K562 (cell line): ENCODE measurements at regions not wholly inside any gene's neighbourhood (a gene's known extent, or its start where the extent isn't known, plus 50 kb on each side); places are given as distances from the start of the nearest gene placed in this dataset.

Experiments
- ATAC-seq: fragments of 200-7000 bp; cut with Tn5 transposase; 3 replicates; pipeline ENCODE4 v1.9.1; 2020; ENCODE audit warnings: moderate library complexity
- BruUV-seq: library from RNA; stranded (reverse); fragments of 400-500 nt; replicated peaks from 2 replicates; lab custom pipeline; 2021; lab: Mats Ljungman, UMichigan
- CTCF ChIA-PET: fragments of 300-600 bp; formaldehyde crosslinking; extraction: SDS; loops from one replicate; lab custom pipeline; 2021; ENCODE audit warnings: low intra/inter-chr PET ratio; lab: Yijun Ruan, JAX
- POLR2A ChIA-PET: fragments of 300-600, 350-650 bp; sonication (Branson Sonifier 250); formaldehyde crosslinking; extraction: SDS; loops from one replicate; lab custom pipeline; 2021; ENCODE audit warnings: antibody characterized with exemption, inconsistent platforms; lab: Yijun Ruan, JAX
- DNase-seq, 4 experiments: peaks; one replicate each; pipeline versions ENCODE4 v3.0.0 to v3.0.0-alpha.2; 2011 to 2018; ENCODE audit warnings: low spot score in 3 of 4, mixed read lengths in 3 of 4; ENCODE audit errors: extremely low read depth in 1 of 4
- FAIRE-seq: peaks from 2 replicates; lab custom pipeline; 2011; peaks lifted over from hg19 to GRCh38; lab: Jason Lieb, UNC
- H2AFZ ChIP-seq: 2 replicates; pipeline ENCODE4 v1.6.0; 2011; ENCODE audit warnings: low read depth, low read length, control low read depth, inconsistent platforms
- H3K27ac ChIP-seq: fragments of 200-600 bp; 3 replicates; pipeline ENCODE4 v1.8.0; 2011; ENCODE audit warnings: low read depth, mild to moderate bottlenecking, control low read depth, inconsistent platforms, low read length, moderate library complexity, mixed read lengths; ENCODE audit errors: extremely low read depth
- H3K27me3 ChIP-seq, 2 experiments: fragments of 300-600 bp in 1 of 2; 2 replicates in 1 of 2; 3 replicates in 1 of 2; pipeline versions ENCODE4 v1.6.0 to v1.8.0; 2011; ENCODE audit warnings: inconsistent platforms in 2 of 2, low read length in 2 of 2, mild to moderate bottlenecking in 1 of 2, mixed read lengths in 1 of 2, moderate library complexity in 1 of 2; ENCODE audit not compliant: control insufficient read depth in 2 of 2, insufficient read depth in 2 of 2
- H3K36me3 ChIP-seq: fragments of 300-600 bp; 3 replicates; pipeline ENCODE4 v1.8.0; 2011; ENCODE audit warnings: mild to moderate bottlenecking, low read length, inconsistent platforms; ENCODE audit not compliant: control insufficient read depth, insufficient read depth
- H3K4me1 ChIP-seq, 2 experiments: fragments of 200-600 bp in 1 of 2; replicated peaks in 1 of 2; 2 replicates in 1 of 2; 3 replicates in 1 of 2; pipeline versions ENCODE4 v1.5.1 to v1.8.0; 2011; ENCODE audit warnings: inconsistent platforms in 2 of 2, low read length in 2 of 2, mild to moderate bottlenecking in 1 of 2, mixed read lengths in 1 of 2, moderate library complexity in 1 of 2; ENCODE audit not compliant: control insufficient read depth in 2 of 2, insufficient read depth in 2 of 2
- H3K4me2 ChIP-seq: 2 replicates; pipeline ENCODE4 v1.6.1; 2011; ENCODE audit warnings: low read length, control low read depth, inconsistent platforms, mixed read lengths; ENCODE audit not compliant: insufficient read depth
- H3K4me3 ChIP-seq: fragments of 200-600 bp; sonication (generic), shearing (Covaris generic); 2 replicates; pipeline ENCODE4 v1.5.1; 2016; ENCODE audit warnings: control low read depth, inconsistent platforms
- H3K79me2 ChIP-seq: fragments of 200-600 bp; 3 replicates; pipeline ENCODE4 v1.8.0; 2011; ENCODE audit warnings: low read length, inconsistent platforms; ENCODE audit not compliant: control insufficient read depth, insufficient read depth
- H3K9ac ChIP-seq, 2 experiments: 2 replicates each; pipeline versions ENCODE4 v1.6.0 to v1.6.1; 2011; ENCODE audit warnings: low read depth in 2 of 2, low read length in 2 of 2, control low read depth in 1 of 2, inconsistent platforms in 1 of 2, mild to moderate bottlenecking in 1 of 2, mixed read lengths in 1 of 2; ENCODE audit not compliant: insufficient read depth in 1 of 2
- H3K9me1 ChIP-seq: one replicate; pipeline ENCODE4 v1.6.0; 2011; ENCODE audit warnings: inconsistent platforms, mild to moderate bottlenecking, low read length, moderate library complexity; ENCODE audit not compliant: control insufficient read depth, insufficient read depth
- H3K9me3 ChIP-seq: replicated peaks from 2 replicates; pipeline ENCODE4 v1.5.1; 2011; ENCODE audit warnings: low read depth, low read length, inconsistent platforms; ENCODE audit not compliant: control insufficient read depth, insufficient read depth
- H4K20me1 ChIP-seq: replicated peaks from 2 replicates; pipeline ENCODE4 v1.6.1; 2011; ENCODE audit warnings: low read length, inconsistent platforms, mixed read lengths; ENCODE audit not compliant: control insufficient read depth, insufficient read depth
- CEBPB ChIP-seq: fragments of 450-650 bp; IDR thresholded peaks from 2 replicates; pipeline ENCODE4 v1.6.1; 2016; ENCODE audit warnings: missing genetic modification characterization, missing compliant biosample characterization
- CEBPG ChIP-seq, 3 experiments: fragments of 200-800 bp in 1 of 3; sonication (Bioruptor generic) in 1 of 3; sonication (generic) in 1 of 3; formaldehyde crosslinking in 1 of 3; IDR thresholded peaks in 2 of 3; conservative IDR thresholded peaks in 1 of 3; 2 replicates each; pipeline versions ENCODE4 v1.6.1 to v1.8.0; 2016 to 2022; ENCODE audit warnings: missing compliant biosample characterization in 2 of 3, missing genetic modification characterization in 2 of 3, mild to moderate bottlenecking in 1 of 3, missing genetic modification reagents in 1 of 3
- DNMT1 ChIP-seq: fragments of 450-650 bp; IDR thresholded peaks from 2 replicates; pipeline ENCODE4 v1.6.1; 2016; ENCODE audit warnings: antibody characterized with exemption, mild to moderate bottlenecking
- GATAD2A ChIP-seq: fragments of 450-650 bp; IDR thresholded peaks from 2 replicates; pipeline ENCODE4 v1.6.1; 2017
- PRPF4 ChIP-seq: fragments of 200-400 bp; formaldehyde crosslinking; IDR thresholded peaks from one replicate; pipeline ENCODE4 v1.6.1; 2017; ENCODE audit warnings: low read length, low read depth, mild to moderate bottlenecking; ENCODE audit not compliant: insufficient read depth, poor library complexity, severe bottlenecking
- SPI1 ChIP-seq: IDR thresholded peaks from 2 replicates; pipeline ENCODE4 v1.6.1; 2011; ENCODE audit warnings: low read depth, low read length, control low read depth, borderline replicate concordance
- TAF9B ChIP-seq: fragments of 450-650 bp; IDR thresholded peaks from 2 replicates; pipeline ENCODE4 v1.6.1; 2018; ENCODE audit warnings: mild to moderate bottlenecking; ENCODE audit not compliant: partially characterized antibody
- ZFP30 ChIP-seq: fragments of 250-450 bp; sonication (Bioruptor Pico); IDR thresholded peaks from 2 replicates; pipeline ENCODE4 v1.8.0; 2022; ENCODE audit warnings: moderate library complexity, mild to moderate bottlenecking, inconsistent platforms, borderline replicate concordance
- ZNF41 ChIP-seq: fragments of 250-450 bp; sonication (Bioruptor Pico); conservative IDR thresholded peaks from 2 replicates; pipeline ENCODE4 v1.4.0; 2020; ENCODE audit warnings: mild to moderate bottlenecking
- WGBS: fragments of 100-300 bp; shearing (Covaris generic); methylation state at CpG from one replicate; pipeline ENCODE4 v1.1.6; 2016; ENCODE audit warnings: low coverage, mixed read lengths; ENCODE audit not compliant: insufficient coverage; ENCODE audit errors: missing lambda C conversion rate; 5-methylcytosine and 5-hydroxymethylcytosine counted together
- in situ Hi-C: fragments of 300-500 bp; cut with MboI; formaldehyde crosslinking; loops from 4 replicates; pipeline ENCODE4 v1.15.0; 2018; ENCODE audit warnings: inconsistent platforms, mixed read lengths
- intact Hi-C: fragments of 100-400 bp; cut with micrococcal nuclease; formaldehyde crosslinking; loops from 2 replicates; pipeline ENCODE4 v1.14.2; 2022
- TF ChIP-seq, protein P1 (sequence below): fragments of 250-450 bp; sonication (Bioruptor Pico); IDR thresholded peaks from 2 replicates; pipeline ENCODE4 v1.6.1; 2021; ENCODE audit warnings: mild to moderate bottlenecking

DNA sequence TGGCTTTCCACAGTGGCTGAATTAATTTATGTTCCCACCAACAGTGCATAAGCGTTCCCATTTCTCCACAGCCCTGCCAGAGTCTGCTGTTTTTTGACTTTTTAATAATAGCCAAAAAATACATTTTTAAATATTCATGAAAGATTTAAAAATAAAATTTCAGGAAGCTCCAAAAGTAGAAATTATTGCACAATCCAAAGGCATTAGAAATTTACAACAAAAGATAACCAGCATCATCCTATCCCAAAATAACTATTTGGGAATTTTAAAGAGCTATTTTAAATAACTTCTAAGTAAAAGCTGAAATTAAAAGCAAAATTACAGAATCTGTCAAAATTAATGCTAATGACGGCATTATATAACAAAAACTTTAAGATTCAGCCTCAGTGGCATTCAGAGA lies 131.5 kb downstream of the QDPR start:
- Histone ChIP-seq H3K4me1 (no peaks in the 10 kb centered on the region), H3K27ac (no peak overlapping the region), H3K4me2 (no peak overlapping the region), H3K9me3 (no peaks in the 10 kb centered on the region), H4K20me1 (no peaks in the 10 kb centered on the region), H3K79me2 (no peaks in the 10 kb centered on the region), H3K27me3 (no peaks in the 10 kb centered on the region), H3K9ac (no peak overlapping the region), H2AFZ (no peak overlapping the region), H3K9me1 (no peaks in the 10 kb centered on the region), H3K36me3 (no peaks in the 10 kb centered on the region), H3K4me3 (no peak overlapping the region)
- CTCF ChIA-PET = interaction anchor here (0.6 kb wide), 1 partner anchor 860 kb away, joined by 5 read pairs; no protein-coding TSS in a partner anchor
- no peak for TF ChIP-seq ZFP30 (CRISPR knock-in tag)
- no peak for TF ChIP-seq GATAD2A
- TF ChIP-seq ZNF41 = no peak
- TF ChIP-seq PRPF4 = no peak
- TF ChIP-seq TAF9B = no peak
- no peak for TF ChIP-seq DNMT1
- TF ChIP-seq CEBPB (tag) = peak; percentile 42; the same call in 1 of the 2 replicates
- TF ChIP-seq, protein P1, sequence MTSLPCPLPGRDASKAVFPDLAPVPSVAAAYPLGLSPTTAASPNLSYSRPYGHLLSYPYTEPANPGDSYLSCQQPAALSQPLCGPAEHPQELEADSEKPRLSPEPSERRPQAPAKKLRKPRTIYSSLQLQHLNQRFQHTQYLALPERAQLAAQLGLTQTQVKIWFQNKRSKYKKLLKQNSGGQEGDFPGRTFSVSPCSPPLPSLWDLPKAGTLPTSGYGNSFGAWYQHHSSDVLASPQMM (CRISPR knock-in tag) = no peak
- no peak for TF ChIP-seq SPI1
- TF ChIP-seq CEBPG (CRISPR knock-in tag; IDR thresholded peaks at IDR 0.05) = no peak
- TF ChIP-seq CEBPG (tag; conservative IDR thresholded peaks at IDR 0.05 in 1 of 2, IDR thresholded peaks at IDR 0.05 in 1 of 2) = peak in 1 of 2 experiments; percentile 65; a peak in 2 of 4 replicates
- in situ Hi-C loops (no loop called here), intact Hi-C loops (no loop called here)
- FAIRE-seq (no peak), DNase-seq (no peak), ATAC-seq (no peak)
- POLR2A ChIA-PET = no interaction called here
- WGBS = 0% methylated on average over 2 of the region's 2 CpGs
- BruUV-seq = no TSS peak
